GM23338 (cell line): ENCODE measurements at regions not wholly inside any gene's neighbourhood (a gene's known extent, or its start where the extent isn't known, plus 50 kb on each side); places are given as distances from the start of the nearest gene placed in this dataset.

Experiments used
- ATAC-seq: fragments of 200-7000 bp; cut with Tn5 transposase; 3 replicates; pipeline ENCODE4 v1.9.1; 2020
- DNase-seq: peaks from one replicate; pipeline ENCODE4 v3.0.0-alpha.2; 2015; ENCODE audit warnings: low spot score
- H2AFZ ChIP-seq: fragments of 200-600 bp; sonication (generic); 2 replicates; pipeline ENCODE4 v1.8.0; 2016; ENCODE audit warnings: antibody characterized with exemption, mild to moderate bottlenecking, moderate library complexity
- H3F3A ChIP-seq: fragments of 200-600 bp; sonication (generic); replicated peaks from 2 replicates; pipeline ENCODE4 v1.8.0; 2017; ENCODE audit warnings: antibody characterized with exemption, mixed run types, low read depth
- H3K27ac ChIP-seq: fragments of 200-600 bp; sonication (generic); 2 replicates; pipeline ENCODE4 v1.6.1; 2016; ENCODE audit warnings: low read depth
- H3K27me3 ChIP-seq: fragments of 200-600 bp; sonication (generic); 2 replicates; pipeline ENCODE4 v1.8.0; 2016; ENCODE audit warnings: mild to moderate bottlenecking, mixed run types, moderate library complexity; ENCODE audit not compliant: insufficient read depth
- H3K36me3 ChIP-seq: fragments of 200-600 bp; sonication (generic); 2 replicates; pipeline ENCODE4 v1.8.0; 2016; ENCODE audit warnings: mild to moderate bottlenecking; ENCODE audit not compliant: insufficient read depth
- H3K4me1 ChIP-seq: fragments of 200-600 bp; sonication (generic); 2 replicates; pipeline ENCODE4 v1.8.0; 2016; ENCODE audit warnings: mild to moderate bottlenecking, moderate library complexity; ENCODE audit not compliant: insufficient read depth
- H3K4me2 ChIP-seq: fragments of 200-600 bp; sonication (generic); 2 replicates; pipeline ENCODE4 v1.7.1; 2017; ENCODE audit warnings: mixed run types
- H3K4me3 ChIP-seq: fragments of 200-600 bp; sonication (generic); 2 replicates; pipeline ENCODE4 v1.6.1; 2016; ENCODE audit warnings: mixed run types
- H3K79me2 ChIP-seq: fragments of 200-600 bp; sonication (generic); replicated peaks from 2 replicates; pipeline ENCODE4 v1.8.0; 2017; ENCODE audit warnings: mild to moderate bottlenecking; ENCODE audit not compliant: insufficient read depth
- H3K9me2 ChIP-seq: fragments of 200-600 bp; sonication (generic); 2 replicates; pipeline ENCODE4 v1.8.0; 2017; ENCODE audit not compliant: insufficient read depth
- H4K20me1 ChIP-seq: fragments of 200-600 bp; sonication (generic); replicated peaks from 2 replicates; pipeline ENCODE4 v1.8.0; 2017; ENCODE audit warnings: mild to moderate bottlenecking; ENCODE audit not compliant: insufficient read depth
- H3K27ac Mint-ChIP-seq: 2 replicates; pipeline ENCODE4 v1.8.0; 2020; ENCODE audit warnings: inconsistent platforms, mild to moderate bottlenecking, moderate library complexity, mixed read lengths
- H3K27me3 Mint-ChIP-seq: 3 replicates; pipeline ENCODE4 v1.8.0; 2022; ENCODE audit warnings: low read depth, mild to moderate bottlenecking, moderate library complexity, mixed read lengths, inconsistent platforms; ENCODE audit not compliant: insufficient read depth, poor library complexity
- H3K36me3 Mint-ChIP-seq: 3 replicates; pipeline ENCODE4 v1.8.0; 2021; ENCODE audit warnings: low read depth, mild to moderate bottlenecking, inconsistent platforms, moderate library complexity, mixed read lengths
- H3K4me1 Mint-ChIP-seq: 3 replicates; pipeline ENCODE4 v1.8.0; 2020; ENCODE audit warnings: mild to moderate bottlenecking, inconsistent platforms, mixed read lengths
- H3K4me3 Mint-ChIP-seq: 3 replicates; pipeline ENCODE4 v1.8.0; 2021; ENCODE audit warnings: moderate library complexity, mild to moderate bottlenecking, inconsistent platforms, mixed read lengths
- H3K9me3 Mint-ChIP-seq: 3 replicates; pipeline ENCODE4 v1.8.0; 2020; ENCODE audit warnings: moderate library complexity, mild to moderate bottlenecking, inconsistent platforms, mixed read lengths
- CREB1 ChIP-seq: fragments of 250-450 bp; sonication (Bioruptor Pico); IDR thresholded peaks from 2 replicates; pipeline ENCODE4 v1.5.0; 2020; ENCODE audit warnings: low read depth, mild to moderate bottlenecking, moderate library complexity
- EZH2 ChIP-seq: fragments of 200-600 bp; sonication (generic); IDR thresholded peaks from one replicate; pipeline ENCODE4 v1.8.0; 2017; ENCODE audit warnings: antibody characterized with exemption, mild to moderate bottlenecking, low read depth; ENCODE audit not compliant: unreplicated experiment
- JUNB ChIP-seq: IDR thresholded peaks from one replicate; pipeline ENCODE4 v1.6.1; 2016; ENCODE audit warnings: antibody characterized with exemption; ENCODE audit not compliant: unreplicated experiment
- POLR2AphosphoS5 ChIP-seq: IDR thresholded peaks from 2 replicates; pipeline ENCODE4 v1.6.1; 2016; ENCODE audit warnings: antibody characterized with exemption, low read depth
- ZNF114 ChIP-seq: fragments of 250-450 bp; sonication (Bioruptor Pico); IDR thresholded peaks from 2 replicates; pipeline ENCODE4 v1.5.0; 2020; ENCODE audit warnings: mild to moderate bottlenecking, moderate library complexity
- ZNF331 ChIP-seq: fragments of 250-450 bp; sonication (Bioruptor Pico); IDR thresholded peaks from 2 replicates; pipeline ENCODE4 v1.5.0; 2020; ENCODE audit warnings: low read depth, mild to moderate bottlenecking, moderate library complexity
- TF ChIP-seq, protein P1 (sequence below): IDR thresholded peaks from 2 replicates; pipeline ENCODE4 v1.6.1; 2016; ENCODE audit warnings: antibody characterized with exemption
- TF ChIP-seq, protein P2 (sequence below): IDR thresholded peaks from one replicate; pipeline ENCODE4 v1.6.1; 2018; ENCODE audit warnings: antibody characterized with exemption; ENCODE audit not compliant: unreplicated experiment
- TF ChIP-seq, protein P3 (sequence below): fragments of 250-450 bp; sonication (Bioruptor Pico); IDR thresholded peaks from 2 replicates; pipeline ENCODE4 v1.5.0; 2020; ENCODE audit warnings: mild to moderate bottlenecking, moderate library complexity

DNA sequence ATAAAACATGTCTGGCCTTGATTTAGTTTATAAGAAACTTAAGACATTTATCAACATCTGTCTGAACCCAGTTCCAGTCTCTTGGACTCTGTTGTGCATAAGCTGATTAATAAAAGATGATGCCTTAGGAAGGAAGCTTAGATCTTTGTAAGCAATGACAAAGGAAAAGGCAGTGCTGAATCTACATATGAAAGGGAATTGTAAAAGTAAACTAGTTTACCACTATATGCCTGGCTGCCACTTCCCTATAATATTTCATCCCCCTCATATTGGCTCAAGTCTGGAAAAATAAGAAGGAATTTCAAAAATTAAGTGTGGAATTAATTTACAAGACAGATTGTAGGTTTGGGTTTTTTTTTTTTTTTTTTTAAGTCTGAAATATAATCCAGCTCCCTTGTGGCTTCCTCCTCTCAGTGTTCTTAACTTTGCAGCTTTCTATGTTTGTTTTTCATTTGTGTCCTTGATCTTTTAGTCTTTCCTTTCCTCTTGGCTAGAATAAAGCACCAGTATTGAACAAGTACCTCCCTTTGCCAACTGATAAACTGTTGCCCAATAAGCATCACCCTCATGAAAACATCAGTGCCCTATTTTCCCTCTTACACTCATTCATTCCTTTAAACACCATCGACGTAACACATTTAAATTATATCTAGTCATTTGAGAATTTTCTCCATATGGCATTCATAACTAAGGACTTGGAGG is 146.7 kb upstream of the TBX18 start (continued):
- TF ChIP-seq, protein P1, sequence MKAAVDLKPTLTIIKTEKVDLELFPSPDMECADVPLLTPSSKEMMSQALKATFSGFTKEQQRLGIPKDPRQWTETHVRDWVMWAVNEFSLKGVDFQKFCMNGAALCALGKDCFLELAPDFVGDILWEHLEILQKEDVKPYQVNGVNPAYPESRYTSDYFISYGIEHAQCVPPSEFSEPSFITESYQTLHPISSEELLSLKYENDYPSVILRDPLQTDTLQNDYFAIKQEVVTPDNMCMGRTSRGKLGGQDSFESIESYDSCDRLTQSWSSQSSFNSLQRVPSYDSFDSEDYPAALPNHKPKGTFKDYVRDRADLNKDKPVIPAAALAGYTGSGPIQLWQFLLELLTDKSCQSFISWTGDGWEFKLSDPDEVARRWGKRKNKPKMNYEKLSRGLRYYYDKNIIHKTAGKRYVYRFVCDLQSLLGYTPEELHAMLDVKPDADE = no peak
- no peak for TF ChIP-seq ZNF331 (CRISPR knock-in tag)

DNA sequence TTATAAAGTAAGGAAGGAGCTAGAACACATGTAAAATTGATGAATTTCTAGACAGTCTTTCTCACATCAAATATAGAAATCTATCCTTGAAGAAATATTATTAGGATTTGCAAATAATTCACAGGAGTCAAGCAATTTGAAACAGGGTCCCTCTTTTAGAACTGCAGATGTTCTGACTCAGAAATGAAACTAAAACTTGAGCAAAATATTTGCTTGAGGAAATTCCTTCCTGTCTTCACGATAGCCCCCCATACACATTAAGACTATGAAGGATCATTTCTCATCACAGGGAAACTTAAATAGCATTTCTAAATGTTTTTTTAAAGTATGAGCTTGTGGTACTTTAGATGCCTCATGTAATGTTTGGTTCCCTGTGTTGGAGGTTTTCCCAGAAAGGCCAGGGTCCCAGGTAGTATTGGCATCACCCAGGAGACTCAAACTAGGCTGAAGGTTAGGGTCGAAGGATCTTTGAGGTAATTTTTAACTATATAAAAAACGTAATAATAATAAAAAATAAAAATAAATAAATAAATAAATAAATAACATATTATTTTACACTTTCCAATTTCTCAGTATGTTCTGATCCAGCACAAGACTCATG is 144.0 kb upstream of the TBX18 start:
- no peaks in the 10 kb centered on the region for H3K9me3 Mint-ChIP-seq
- H3K4me1 Mint-ChIP-seq = peaks cover 13% of the 10 kb centered on the region; the same call in 2 of the 3 replicates
- ATAC-seq (no peak), DNase-seq (no peak)
- H3K27me3 Mint-ChIP-seq = no peaks in the 10 kb centered on the region
- Histone ChIP-seq H3K4me3 (no peak overlapping the region), H4K20me1 (no peaks in the 10 kb centered on the region), H3K4me1 (peaks cover 10% of the 10 kb centered on the region), H2AFZ (no peak overlapping the region), H3K79me2 (no peaks in the 10 kb centered on the region), H3K27ac (no peak overlapping the region), H3K27me3 (no peaks in the 10 kb centered on the region), H3K9me2 (peaks cover 3% of the 10 kb centered on the region; the same call in 1 of the 2 replicates), H3F3A (no peaks in the 10 kb centered on the region), H3K36me3 (no peaks in the 10 kb centered on the region), H3K4me2 (no peak overlapping the region)
- H3K27ac Mint-ChIP-seq = no peak overlapping the region
- H3K4me3 Mint-ChIP-seq = no peak overlapping the region
- no peaks in the 10 kb centered on the region for H3K36me3 Mint-ChIP-seq
- TF ChIP-seq, protein P2, sequence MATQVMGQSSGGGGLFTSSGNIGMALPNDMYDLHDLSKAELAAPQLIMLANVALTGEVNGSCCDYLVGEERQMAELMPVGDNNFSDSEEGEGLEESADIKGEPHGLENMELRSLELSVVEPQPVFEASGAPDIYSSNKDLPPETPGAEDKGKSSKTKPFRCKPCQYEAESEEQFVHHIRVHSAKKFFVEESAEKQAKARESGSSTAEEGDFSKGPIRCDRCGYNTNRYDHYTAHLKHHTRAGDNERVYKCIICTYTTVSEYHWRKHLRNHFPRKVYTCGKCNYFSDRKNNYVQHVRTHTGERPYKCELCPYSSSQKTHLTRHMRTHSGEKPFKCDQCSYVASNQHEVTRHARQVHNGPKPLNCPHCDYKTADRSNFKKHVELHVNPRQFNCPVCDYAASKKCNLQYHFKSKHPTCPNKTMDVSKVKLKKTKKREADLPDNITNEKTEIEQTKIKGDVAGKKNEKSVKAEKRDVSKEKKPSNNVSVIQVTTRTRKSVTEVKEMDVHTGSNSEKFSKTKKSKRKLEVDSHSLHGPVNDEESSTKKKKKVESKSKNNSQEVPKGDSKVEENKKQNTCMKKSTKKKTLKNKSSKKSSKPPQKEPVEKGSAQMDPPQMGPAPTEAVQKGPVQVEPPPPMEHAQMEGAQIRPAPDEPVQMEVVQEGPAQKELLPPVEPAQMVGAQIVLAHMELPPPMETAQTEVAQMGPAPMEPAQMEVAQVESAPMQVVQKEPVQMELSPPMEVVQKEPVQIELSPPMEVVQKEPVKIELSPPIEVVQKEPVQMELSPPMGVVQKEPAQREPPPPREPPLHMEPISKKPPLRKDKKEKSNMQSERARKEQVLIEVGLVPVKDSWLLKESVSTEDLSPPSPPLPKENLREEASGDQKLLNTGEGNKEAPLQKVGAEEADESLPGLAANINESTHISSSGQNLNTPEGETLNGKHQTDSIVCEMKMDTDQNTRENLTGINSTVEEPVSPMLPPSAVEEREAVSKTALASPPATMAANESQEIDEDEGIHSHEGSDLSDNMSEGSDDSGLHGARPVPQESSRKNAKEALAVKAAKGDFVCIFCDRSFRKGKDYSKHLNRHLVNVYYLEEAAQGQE = no peak
- TF ChIP-seq POLR2AphosphoS5 (no peak), EZH2 (no peak), ZNF331 (CRISPR knock-in tag) (no peak), CREB1 (CRISPR knock-in tag) (no peak), JUNB (no peak), ZNF114 (CRISPR knock-in tag) (no peak)
- TF ChIP-seq, protein P3, sequence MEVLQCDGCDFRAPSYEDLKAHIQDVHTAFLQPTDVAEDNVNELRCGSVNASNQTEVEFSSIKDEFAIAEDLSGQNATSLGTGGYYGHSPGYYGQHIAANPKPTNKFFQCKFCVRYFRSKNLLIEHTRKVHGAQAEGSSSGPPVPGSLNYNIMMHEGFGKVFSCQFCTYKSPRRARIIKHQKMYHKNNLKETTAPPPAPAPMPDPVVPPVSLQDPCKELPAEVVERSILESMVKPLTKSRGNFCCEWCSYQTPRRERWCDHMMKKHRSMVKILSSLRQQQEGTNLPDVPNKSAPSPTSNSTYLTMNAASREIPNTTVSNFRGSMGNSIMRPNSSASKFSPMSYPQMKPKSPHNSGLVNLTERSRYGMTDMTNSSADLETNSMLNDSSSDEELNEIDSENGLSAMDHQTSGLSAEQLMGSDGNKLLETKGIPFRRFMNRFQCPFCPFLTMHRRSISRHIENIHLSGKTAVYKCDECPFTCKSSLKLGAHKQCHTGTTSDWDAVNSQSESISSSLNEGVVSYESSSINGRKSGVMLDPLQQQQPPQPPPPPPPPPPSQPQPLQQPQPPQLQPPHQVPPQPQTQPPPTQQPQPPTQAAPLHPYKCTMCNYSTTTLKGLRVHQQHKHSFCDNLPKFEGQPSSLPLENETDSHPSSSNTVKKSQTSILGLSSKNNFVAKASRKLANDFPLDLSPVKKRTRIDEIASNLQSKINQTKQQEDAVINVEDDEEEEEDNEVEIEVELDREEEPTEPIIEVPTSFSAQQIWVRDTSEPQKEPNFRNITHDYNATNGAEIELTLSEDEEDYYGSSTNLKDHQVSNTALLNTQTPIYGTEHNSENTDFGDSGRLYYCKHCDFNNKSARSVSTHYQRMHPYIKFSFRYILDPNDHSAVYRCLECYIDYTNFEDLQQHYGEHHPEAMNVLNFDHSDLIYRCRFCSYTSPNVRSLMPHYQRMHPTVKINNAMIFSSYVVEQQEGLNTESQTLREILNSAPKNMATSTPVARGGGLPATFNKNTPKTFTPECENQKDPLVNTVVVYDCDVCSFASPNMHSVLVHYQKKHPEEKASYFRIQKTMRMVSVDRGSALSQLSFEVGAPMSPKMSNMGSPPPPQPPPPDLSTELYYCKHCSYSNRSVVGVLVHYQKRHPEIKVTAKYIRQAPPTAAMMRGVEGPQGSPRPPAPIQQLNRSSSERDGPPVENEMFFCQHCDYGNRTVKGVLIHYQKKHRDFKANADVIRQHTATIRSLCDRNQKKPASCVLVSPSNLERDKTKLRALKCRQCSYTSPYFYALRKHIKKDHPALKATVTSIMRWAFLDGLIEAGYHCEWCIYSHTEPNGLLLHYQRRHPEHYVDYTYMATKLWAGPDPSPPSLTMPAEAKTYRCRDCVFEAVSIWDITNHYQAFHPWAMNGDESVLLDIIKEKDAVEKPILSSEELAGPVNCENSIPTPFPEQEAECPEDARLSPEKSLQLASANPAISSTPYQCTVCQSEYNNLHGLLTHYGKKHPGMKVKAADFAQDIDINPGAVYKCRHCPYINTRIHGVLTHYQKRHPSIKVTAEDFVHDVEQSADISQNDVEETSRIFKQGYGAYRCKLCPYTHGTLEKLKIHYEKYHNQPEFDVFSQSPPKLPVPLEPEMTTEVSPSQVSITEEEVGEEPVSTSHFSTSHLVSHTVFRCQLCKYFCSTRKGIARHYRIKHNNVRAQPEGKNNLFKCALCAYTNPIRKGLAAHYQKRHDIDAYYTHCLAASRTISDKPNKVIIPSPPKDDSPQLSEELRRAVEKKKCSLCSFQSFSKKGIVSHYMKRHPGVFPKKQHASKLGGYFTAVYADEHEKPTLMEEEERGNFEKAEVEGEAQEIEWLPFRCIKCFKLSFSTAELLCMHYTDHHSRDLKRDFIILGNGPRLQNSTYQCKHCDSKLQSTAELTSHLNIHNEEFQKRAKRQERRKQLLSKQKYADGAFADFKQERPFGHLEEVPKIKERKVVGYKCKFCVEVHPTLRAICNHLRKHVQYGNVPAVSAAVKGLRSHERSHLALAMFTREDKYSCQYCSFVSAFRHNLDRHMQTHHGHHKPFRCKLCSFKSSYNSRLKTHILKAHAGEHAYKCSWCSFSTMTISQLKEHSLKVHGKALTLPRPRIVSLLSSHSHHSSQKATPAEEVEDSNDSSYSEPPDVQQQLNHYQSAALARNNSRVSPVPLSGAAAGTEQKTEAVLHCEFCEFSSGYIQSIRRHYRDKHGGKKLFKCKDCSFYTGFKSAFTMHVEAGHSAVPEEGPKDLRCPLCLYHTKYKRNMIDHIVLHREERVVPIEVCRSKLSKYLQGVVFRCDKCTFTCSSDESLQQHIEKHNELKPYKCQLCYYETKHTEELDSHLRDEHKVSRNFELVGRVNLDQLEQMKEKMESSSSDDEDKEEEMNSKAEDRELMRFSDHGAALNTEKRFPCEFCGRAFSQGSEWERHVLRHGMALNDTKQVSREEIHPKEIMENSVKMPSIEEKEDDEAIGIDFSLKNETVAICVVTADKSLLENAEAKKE = no peak
- TF ChIP-seq, protein P1 = no peak
